Loucy (cell line): ENCODE measurements at regions not wholly inside any gene's neighbourhood (a gene's known extent, or its start where the extent isn't known, plus 50 kb on each side); places are given as distances from the start of the nearest gene placed in this dataset.

ENCODE experiments used
- CTCF ChIP-seq: fragments of 200-600 bp; sonication (generic); conservative IDR thresholded peaks from 2 replicates; pipeline ENCODE4 v1.5.1; 2014; ENCODE audit warnings: mild to moderate bottlenecking, antibody characterized with exemption, low read length
- EZH2phosphoT487 ChIP-seq: fragments of 200-600 bp; IDR thresholded peaks from 2 replicates; pipeline ENCODE4 v1.6.1; 2018; ENCODE audit warnings: antibody characterized with exemption, mild to moderate bottlenecking, moderate library complexity, borderline replicate concordance

GRCh38 chr1:37124501-37124900, 90.2 kb upstream of the GRIK3 start:
- TF ChIP-seq CTCF (no peak), EZH2phosphoT487 (no peak)
